Calu3 (cell line): ENCODE measurements at regions not wholly inside any gene's neighbourhood (a gene's known extent, or its start where the extent isn't known, plus 50 kb on each side); places are given as distances from the start of the nearest gene placed in this dataset.

Source experiments
- BruUV-seq: library from RNA; stranded (reverse); fragments of 400-500 nt; replicated peaks from 2 replicates; lab custom pipeline; 2021; lab: Mats Ljungman, UMichigan
- CTCF ChIA-PET: fragments of 300-600 bp; sonication (Branson Sonifier 250); formaldehyde crosslinking; loops from one replicate; lab custom pipeline; 2022; ENCODE audit warnings: antibody characterized with exemption; lab: Charles Lee
- DNase-seq: peaks from one replicate; pipeline ENCODE4 v3.0.0; 2022
- H3K27ac Mint-ChIP-seq: one replicate; pipeline ENCODE4 v1.8.0; 2022; ENCODE audit warnings: mixed read lengths; ENCODE audit not compliant: unreplicated experiment
- H3K27me3 Mint-ChIP-seq: one replicate; pipeline ENCODE4 v1.8.0; 2022; ENCODE audit warnings: mixed read lengths; ENCODE audit not compliant: unreplicated experiment
- H3K36me3 Mint-ChIP-seq: one replicate; pipeline ENCODE4 v1.8.0; 2022; ENCODE audit warnings: mild to moderate bottlenecking, moderate library complexity, mixed read lengths; ENCODE audit not compliant: insufficient read depth, unreplicated experiment
- H3K4me1 Mint-ChIP-seq: one replicate; pipeline ENCODE4 v1.8.0; 2022; ENCODE audit warnings: mild to moderate bottlenecking, low read depth, mixed read lengths; ENCODE audit not compliant: unreplicated experiment
- H3K4me3 Mint-ChIP-seq: one replicate; pipeline ENCODE4 v1.8.0; 2022; ENCODE audit warnings: mild to moderate bottlenecking, low read depth, moderate library complexity, mixed read lengths; ENCODE audit not compliant: unreplicated experiment
- H3K9me3 Mint-ChIP-seq: one replicate; pipeline ENCODE4 v1.8.0; 2022; ENCODE audit warnings: low read depth, mixed read lengths; ENCODE audit not compliant: unreplicated experiment
- CTCF ChIP-seq: fragments of 200-600 bp; IDR thresholded peaks from one replicate; pipeline ENCODE4 v1.8.0; 2022; ENCODE audit warnings: antibody characterized with exemption; ENCODE audit not compliant: unreplicated experiment
- intact Hi-C: fragments of 100-400 bp; cut with micrococcal nuclease; formaldehyde crosslinking; loops from one replicate; pipeline ENCODE4 v1.10.0; 2022; ENCODE audit not compliant: unreplicated experiment

GRCh38 chrX:148192547-148192946, 211.4 kb downstream of the FMR1NB start:
- no peak overlapping the region for H3K4me3 Mint-ChIP-seq
- H3K27me3 Mint-ChIP-seq, result no peaks in the 10 kb centered on the region
- intact Hi-C loops, result no loop called here
- no peak for DNase-seq
- TF ChIP-seq CTCF, result no peak
- peaks cover 9% of the 10 kb centered on the region for H3K9me3 Mint-ChIP-seq
- no peaks in the 10 kb centered on the region for H3K4me1 Mint-ChIP-seq
- CTCF ChIA-PET, result no interaction called here
- H3K36me3 Mint-ChIP-seq, result no peaks in the 10 kb centered on the region
- BruUV-seq, result no TSS peak
- H3K27ac Mint-ChIP-seq, result no peak overlapping the region

GRCh38 chrX:148193759-148194158, 212.6 kb downstream of the FMR1NB start:
- no peaks in the 10 kb centered on the region for H3K36me3 Mint-ChIP-seq
- BruUV-seq, result no TSS peak
- intact Hi-C loops, result no loop called here
- no peak for DNase-seq
- H3K27me3 Mint-ChIP-seq, result no peaks in the 10 kb centered on the region
- CTCF ChIA-PET, result no interaction called here
- no peak overlapping the region for H3K4me3 Mint-ChIP-seq
- H3K4me1 Mint-ChIP-seq, result no peaks in the 10 kb centered on the region
- peaks cover 9% of the 10 kb centered on the region for H3K9me3 Mint-ChIP-seq
- TF ChIP-seq CTCF, result no peak
- H3K27ac Mint-ChIP-seq, result no peak overlapping the region

- Mint-ChIP-seq H3K4me3 (no peak overlapping the region), H3K27me3 (no peaks in the 10 kb centered on the region), H3K27ac (no peak overlapping the region), H3K36me3 (no peaks in the 10 kb centered on the region), H3K4me1 (no peaks in the 10 kb centered on the region), H3K9me3 (peaks cover 9% of the 10 kb centered on the region)
- no peak for DNase-seq
- no peak for TF ChIP-seq CTCF
- intact Hi-C loops, result no loop called here
- BruUV-seq, result no TSS peak
- CTCF ChIA-PET, result no interaction called here
Measured at GRCh38 chrX:148203531-148203930, 222.4 kb downstream of the FMR1NB start.

GRCh38 chrX:148204195-148204594, 223.1 kb downstream of the FMR1NB start:
- Mint-ChIP-seq H3K36me3 (no peaks in the 10 kb centered on the region), H3K27me3 (no peaks in the 10 kb centered on the region), H3K9me3 (peaks cover 9% of the 10 kb centered on the region), H3K27ac (no peak overlapping the region), H3K4me1 (no peaks in the 10 kb centered on the region), H3K4me3 (no peak overlapping the region)
- intact Hi-C loops, result no loop called here
- BruUV-seq, result no TSS peak
- DNase-seq, result no peak
- CTCF ChIA-PET, result no interaction called here
- TF ChIP-seq CTCF, result no peak
